ENCODE measurements at regions not wholly inside any gene's neighbourhood (a gene's known extent, or its start where the extent isn't known, plus 50 kb on each side); places are given as distances from the start of the nearest gene placed in this dataset.

DNA sequence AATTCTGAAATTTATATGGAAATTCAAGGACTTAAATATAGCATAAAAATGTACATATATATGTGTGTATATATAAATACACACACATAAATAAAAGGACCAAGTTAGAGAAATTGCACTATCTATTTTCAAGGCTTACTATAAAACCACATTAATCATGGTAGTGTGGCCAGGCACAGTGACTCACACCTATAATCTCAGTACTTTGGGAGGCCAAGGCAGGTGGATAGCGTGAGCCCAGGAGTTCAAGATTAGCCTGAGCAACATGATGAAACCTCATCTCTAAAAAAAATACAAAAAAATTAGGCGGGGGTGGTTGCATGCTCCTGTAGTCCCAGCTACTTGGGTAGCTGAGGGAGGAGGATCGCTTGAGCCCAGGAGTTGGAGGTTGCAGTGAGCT is 171.4 kb upstream of the GORAB start:
- Histone ChIP-seq H4K20me1 (ENCODE audit: control insufficient read depth, insufficient read depth, low read length, poor library complexity, severe bottlenecking) (no peaks in the 10 kb centered on the region), H3K9me3 (ENCODE audit: control extremely low read depth in 1 of 3, control insufficient read depth in 2 of 3, insufficient read depth in 1 of 3, low read length in 2 of 3) (peaks cover 0 to 4% (median 1%) of the 10 kb centered on the region in 3 donors), H3K4me3 (ENCODE audit: control extremely low read depth in 1 of 5, extremely low read depth in 1 of 5, insufficient read depth in 1 of 5, low read depth in 2 of 5, low read length in 4 of 5) (no peak overlapping the region), H3K36me3 (replicated peaks in 1 of 2; ENCODE audit: control extremely low read depth in 1 of 2, control insufficient read depth in 1 of 2, extremely low read depth in 1 of 2, insufficient read depth in 2 of 2, low read length in 1 of 2) (no peaks in the 10 kb centered on the region), H3K79me2 (ENCODE audit: control insufficient read depth, insufficient read depth, low read length) (no peaks in the 10 kb centered on the region), H3K27ac (ENCODE audit: low read length in 2 of 2) (no peak overlapping the region), H3K27me3 (replicated peaks in 1 of 4; ENCODE audit: control extremely low read depth in 1 of 4, control insufficient read depth in 3 of 4, insufficient read depth in 4 of 4, low read length in 3 of 4) (no peaks in the 10 kb centered on the region), H2AFZ (ENCODE audit: insufficient read depth, low read depth, low read length, poor library complexity, severe bottlenecking) (no peak overlapping the region), H3K4me2 (replicated peaks; ENCODE audit: low read depth, low read length, poor library complexity, severe bottlenecking) (no peak overlapping the region), H3K9ac (ENCODE audit: low read length) (no peak overlapping the region), H3K4me1 (ENCODE audit: control insufficient read depth in 2 of 2, insufficient read depth in 2 of 2, low read length in 2 of 2) (no peaks in the 10 kb centered on the region)
- ATAC-seq (ENCODE audit: low read depth), result no peak
- Mint-ChIP-seq H3K9me3 (ENCODE audit: insufficient read depth) (peaks cover 15% of the 10 kb centered on the region), H3K4me1 (no peaks in the 10 kb centered on the region), H3K27me3 (no peaks in the 10 kb centered on the region), H3K27ac (no peak overlapping the region), H3K4me3 (no peak overlapping the region)
- ChIA-PET POLR2A (no interaction called here), CTCF (no interaction called here)
- DNase-seq, result no peak
- WGBS (ENCODE audit: insufficient coverage), result 100% methylated on average over 1 of the region's 3 CpGs
- intact Hi-C loops (cut with micrococcal nuclease), result no loop called here
- no peak for TF ChIP-seq EZH2 (IDR thresholded peaks at IDR 0.05; ENCODE audit: borderline replicate concordance, insufficient read depth, low read depth, low read length, poor library complexity, severe bottlenecking)
- TF ChIP-seq, protein P1, sequence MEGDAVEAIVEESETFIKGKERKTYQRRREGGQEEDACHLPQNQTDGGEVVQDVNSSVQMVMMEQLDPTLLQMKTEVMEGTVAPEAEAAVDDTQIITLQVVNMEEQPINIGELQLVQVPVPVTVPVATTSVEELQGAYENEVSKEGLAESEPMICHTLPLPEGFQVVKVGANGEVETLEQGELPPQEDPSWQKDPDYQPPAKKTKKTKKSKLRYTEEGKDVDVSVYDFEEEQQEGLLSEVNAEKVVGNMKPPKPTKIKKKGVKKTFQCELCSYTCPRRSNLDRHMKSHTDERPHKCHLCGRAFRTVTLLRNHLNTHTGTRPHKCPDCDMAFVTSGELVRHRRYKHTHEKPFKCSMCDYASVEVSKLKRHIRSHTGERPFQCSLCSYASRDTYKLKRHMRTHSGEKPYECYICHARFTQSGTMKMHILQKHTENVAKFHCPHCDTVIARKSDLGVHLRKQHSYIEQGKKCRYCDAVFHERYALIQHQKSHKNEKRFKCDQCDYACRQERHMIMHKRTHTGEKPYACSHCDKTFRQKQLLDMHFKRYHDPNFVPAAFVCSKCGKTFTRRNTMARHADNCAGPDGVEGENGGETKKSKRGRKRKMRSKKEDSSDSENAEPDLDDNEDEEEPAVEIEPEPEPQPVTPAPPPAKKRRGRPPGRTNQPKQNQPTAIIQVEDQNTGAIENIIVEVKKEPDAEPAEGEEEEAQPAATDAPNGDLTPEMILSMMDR (IDR thresholded peaks at IDR 0.05), result no peak

DNA sequence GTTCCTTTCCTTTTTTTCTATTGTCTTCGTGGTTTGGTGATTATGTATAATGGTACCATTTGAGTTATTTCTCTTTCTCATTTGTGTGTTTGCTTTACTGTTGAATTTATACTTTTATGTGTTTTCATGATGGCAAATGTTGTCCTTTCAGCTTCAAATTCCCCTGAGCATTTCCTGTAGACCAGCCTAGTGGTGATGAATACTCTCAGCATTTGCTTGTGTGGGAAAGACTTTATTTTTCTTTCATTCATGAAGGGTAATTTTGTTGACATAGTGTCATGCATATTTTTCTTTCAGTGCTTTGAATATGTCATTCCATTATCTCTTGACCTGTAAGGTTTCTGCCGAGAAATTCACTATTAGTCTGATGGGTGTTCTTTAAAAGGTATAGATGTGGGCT is 166.6 kb upstream of the GORAB start:
- intact Hi-C loops (cut with micrococcal nuclease), result no loop called here
- Histone ChIP-seq H3K79me2 (ENCODE audit: control insufficient read depth, insufficient read depth, low read length) (no peaks in the 10 kb centered on the region), H2AFZ (ENCODE audit: insufficient read depth, low read depth, low read length, poor library complexity, severe bottlenecking) (no peak overlapping the region), H3K4me3 (ENCODE audit: control extremely low read depth in 1 of 5, extremely low read depth in 1 of 5, insufficient read depth in 1 of 5, low read depth in 2 of 5, low read length in 4 of 5) (no peak overlapping the region), H3K27ac (ENCODE audit: low read length in 2 of 2) (no peak overlapping the region), H3K27me3 (replicated peaks in 1 of 4; ENCODE audit: control extremely low read depth in 1 of 4, control insufficient read depth in 3 of 4, insufficient read depth in 4 of 4, low read length in 3 of 4) (no peaks in the 10 kb centered on the region), H3K9me3 (ENCODE audit: control extremely low read depth in 1 of 3, control insufficient read depth in 2 of 3, insufficient read depth in 1 of 3, low read length in 2 of 3) (peaks cover 0 to 8% (median 2%) of the 10 kb centered on the region in 3 donors), H3K36me3 (replicated peaks in 1 of 2; ENCODE audit: control extremely low read depth in 1 of 2, control insufficient read depth in 1 of 2, extremely low read depth in 1 of 2, insufficient read depth in 2 of 2, low read length in 1 of 2) (no peaks in the 10 kb centered on the region), H3K4me1 (ENCODE audit: control insufficient read depth in 2 of 2, insufficient read depth in 2 of 2, low read length in 2 of 2) (no peaks in the 10 kb centered on the region), H3K9ac (ENCODE audit: low read length) (no peak overlapping the region), H4K20me1 (ENCODE audit: control insufficient read depth, insufficient read depth, low read length, poor library complexity, severe bottlenecking) (no peaks in the 10 kb centered on the region), H3K4me2 (replicated peaks; ENCODE audit: low read depth, low read length, poor library complexity, severe bottlenecking) (no peak overlapping the region)
- DNase-seq (no peak), ATAC-seq (ENCODE audit: low read depth) (no peak)
- Mint-ChIP-seq H3K9me3 (ENCODE audit: insufficient read depth) (peaks cover 7% of the 10 kb centered on the region), H3K27me3 (no peaks in the 10 kb centered on the region), H3K27ac (no peak overlapping the region), H3K4me3 (no peak overlapping the region), H3K4me1 (no peaks in the 10 kb centered on the region)
- WGBS (ENCODE audit: insufficient coverage), result no CpG with 5 or more reads among the region's 2 CpGs
- TF ChIP-seq, protein P1 (IDR thresholded peaks at IDR 0.05), result no peak
- no peak for TF ChIP-seq EZH2 (IDR thresholded peaks at IDR 0.05; ENCODE audit: borderline replicate concordance, insufficient read depth, low read depth, low read length, poor library complexity, severe bottlenecking)
- ChIA-PET POLR2A (no interaction called here), CTCF (interaction anchor here (0.7 kb wide), 1 partner anchor 94 kb away, joined by 3 read pairs; no protein-coding TSS in a partner anchor)

Data from B cell (primary cell).